Esophagus squamous epithelium (tissue), 5 donors: ENCODE measurements at regions not wholly inside any gene's neighbourhood (a gene's known extent, or its start where the extent isn't known, plus 50 kb on each side); places are given as distances from the start of the nearest gene placed in this dataset.

Experiments used
- DNase-seq: peaks from one replicate; lab custom pipeline; 2025; lab: John Stamatoyannopoulos, UW
- H3K27ac ChIP-seq, 4 donors: fragments of 200-600 bp; sonication (generic); one replicate each; pipeline ENCODE4 v1.5.1; 2016 to 2019; ENCODE audit warnings: mild to moderate bottlenecking in 1 of 4
- H3K27me3 ChIP-seq, 4 donors: fragments of 200-600 bp; sonication (generic); 1 replicate in 3 of 4; 2 replicates in 1 of 4; pipeline versions ENCODE4 v1.5.1 to v1.6.0; 2017 to 2021; ENCODE audit warnings: antibody characterized with exemption in 1 of 4
- H3K36me3 ChIP-seq, 3 donors: fragments of 200-600 bp; sonication (generic); one replicate each; pipeline ENCODE4 v1.5.1; 2016 to 2019
- H3K4me1 ChIP-seq, 3 donors: fragments of 200-600 bp; sonication (generic); one replicate each; pipeline ENCODE4 v1.5.1; 2017 to 2019
- H3K4me3 ChIP-seq, 4 donors: fragments of 200-600 bp; sonication (generic); 1 replicate in 3 of 4; 2 replicates in 1 of 4; pipeline ENCODE4 v1.5.1; 2016 to 2019; ENCODE audit warnings: mild to moderate bottlenecking in 2 of 4, moderate library complexity in 1 of 4
- H3K9me3 ChIP-seq, 3 donors: fragments of 200-600 bp; sonication (generic); one replicate each; pipeline ENCODE4 v1.5.1; 2016 to 2019
- POLR2A ChIP-seq, 4 donors: fragments of 450-650 bp; IDR thresholded peaks; one replicate each; pipeline ENCODE4 v1.6.1; 2017; ENCODE audit warnings: antibody characterized with exemption in 4 of 4, mild to moderate bottlenecking in 4 of 4, moderate library complexity in 3 of 4
- WGBS, 2 donors: methylation state at CpG; one replicate each; pipeline ENCODE4 v1.1.5; 2018; 5-methylcytosine and 5-hydroxymethylcytosine counted together
- intact Hi-C: fragments of 100-400 bp; cut with DNase I; formaldehyde crosslinking; loops from one replicate; pipeline ENCODE4 v1.15.0; 2022
- TF ChIP-seq, protein P1 (sequence below), 6 experiments: fragments of 450-650 bp in 4 of 6; fragments of 200-600 bp in 2 of 6; sonication (generic) in 2 of 6; IDR thresholded peaks; one replicate each; pipeline ENCODE4 v1.5.1; 2016 to 2019; ENCODE audit warnings: antibody characterized with exemption in 6 of 6, mild to moderate bottlenecking in 4 of 6, moderate library complexity in 4 of 6
- donor health status: DM: yes; HTN: yes; CAD: no.

DNA sequence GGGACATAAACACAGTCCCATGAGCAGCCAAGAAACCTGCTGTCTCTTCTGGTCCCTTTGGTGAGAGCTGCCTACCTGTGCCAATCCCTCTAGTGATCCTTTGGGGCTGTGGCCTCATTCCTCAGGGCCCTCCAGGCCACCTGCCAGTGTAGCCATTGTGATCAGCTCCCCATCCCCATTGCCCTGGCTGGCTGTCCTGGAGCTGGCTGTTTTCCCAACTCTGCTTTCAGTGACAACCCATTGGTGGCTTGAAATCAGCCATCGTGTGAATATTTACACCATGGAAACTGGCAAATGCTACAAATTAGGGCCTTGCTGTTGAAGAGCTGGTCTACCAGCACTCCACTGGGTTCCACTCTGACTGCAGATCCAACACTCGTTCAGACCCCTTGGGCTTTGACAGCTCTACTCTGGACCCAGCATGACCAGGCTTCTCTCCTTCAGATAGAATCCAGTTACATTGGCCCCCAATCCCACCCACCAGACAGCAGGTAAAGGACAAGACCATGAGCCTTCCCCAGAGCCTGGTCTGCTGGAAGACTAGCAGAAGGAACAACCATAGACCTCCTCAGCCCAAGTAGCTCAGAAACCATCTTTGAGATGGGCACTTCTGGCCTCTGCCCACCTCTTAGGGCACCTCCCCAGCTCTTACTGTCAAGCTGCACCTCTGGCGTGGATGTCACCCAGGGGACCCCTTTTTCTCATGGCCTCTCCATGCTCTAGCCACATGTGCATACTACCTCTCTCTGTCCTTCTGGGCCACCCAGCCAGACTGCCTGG, 69.2 kb upstream of the NEK6 start:
- Histone ChIP-seq H3K9me3 (peaks cover 0 to 3% (median 0%) of the 10 kb centered on the region in 3 donors), H3K27ac (no peak overlapping the region), H3K4me1 (no peaks in the 10 kb centered on the region), H3K27me3 (peaks cover 0 to 38% (median 0%) of the 10 kb centered on the region in 4 donors), H3K36me3 (no peaks in the 10 kb centered on the region), H3K4me3 (no peak overlapping the region)
- TF ChIP-seq POLR2A (IDR thresholded peaks at IDR 0.05): no peak
- TF ChIP-seq, protein P1, sequence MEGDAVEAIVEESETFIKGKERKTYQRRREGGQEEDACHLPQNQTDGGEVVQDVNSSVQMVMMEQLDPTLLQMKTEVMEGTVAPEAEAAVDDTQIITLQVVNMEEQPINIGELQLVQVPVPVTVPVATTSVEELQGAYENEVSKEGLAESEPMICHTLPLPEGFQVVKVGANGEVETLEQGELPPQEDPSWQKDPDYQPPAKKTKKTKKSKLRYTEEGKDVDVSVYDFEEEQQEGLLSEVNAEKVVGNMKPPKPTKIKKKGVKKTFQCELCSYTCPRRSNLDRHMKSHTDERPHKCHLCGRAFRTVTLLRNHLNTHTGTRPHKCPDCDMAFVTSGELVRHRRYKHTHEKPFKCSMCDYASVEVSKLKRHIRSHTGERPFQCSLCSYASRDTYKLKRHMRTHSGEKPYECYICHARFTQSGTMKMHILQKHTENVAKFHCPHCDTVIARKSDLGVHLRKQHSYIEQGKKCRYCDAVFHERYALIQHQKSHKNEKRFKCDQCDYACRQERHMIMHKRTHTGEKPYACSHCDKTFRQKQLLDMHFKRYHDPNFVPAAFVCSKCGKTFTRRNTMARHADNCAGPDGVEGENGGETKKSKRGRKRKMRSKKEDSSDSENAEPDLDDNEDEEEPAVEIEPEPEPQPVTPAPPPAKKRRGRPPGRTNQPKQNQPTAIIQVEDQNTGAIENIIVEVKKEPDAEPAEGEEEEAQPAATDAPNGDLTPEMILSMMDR (IDR thresholded peaks at IDR 0.05): no peak
- intact Hi-C loops: no loop called here
- WGBS, 2 donors: 83 to 90% methylated on average over 2 to 3 of the region's 3 CpGs
- DNase-seq: no peak

DNA sequence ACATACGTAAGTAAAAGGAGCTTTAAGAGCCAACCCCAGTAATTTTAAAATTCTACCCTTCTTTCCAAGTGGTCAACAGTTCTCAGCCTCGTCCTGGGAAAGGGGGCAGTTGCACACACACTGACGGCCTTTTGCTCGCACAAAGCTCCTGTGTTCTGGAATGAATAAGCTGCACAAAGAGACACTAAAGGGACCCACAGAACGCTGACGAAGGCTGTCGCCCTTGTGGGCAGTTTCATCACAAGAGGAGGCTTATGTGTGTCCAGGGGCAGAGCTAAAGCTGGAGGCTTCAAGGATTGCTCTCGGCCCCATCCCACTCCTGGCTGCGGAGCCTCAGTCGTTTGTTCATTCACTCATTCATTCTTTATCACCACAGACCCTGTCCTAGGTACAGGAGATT, 67.0 kb upstream of the NEK6 start:
- DNase-seq: no peak
- TF ChIP-seq POLR2A (IDR thresholded peaks at IDR 0.05): no peak
- TF ChIP-seq, protein P1 (IDR thresholded peaks at IDR 0.05): no peak
- Histone ChIP-seq H3K27me3 (peaks cover 0 to 23% (median 0%) of the 10 kb centered on the region in 4 donors), H3K4me3 (no peak overlapping the region), H3K9me3 (peaks cover 0 to 3% (median 0%) of the 10 kb centered on the region in 3 donors), H3K27ac (no peak overlapping the region), H3K4me1 (no peaks in the 10 kb centered on the region), H3K36me3 (no peaks in the 10 kb centered on the region)
- intact Hi-C loops: no loop called here
- WGBS, 2 donors: 77 to 78% methylated on average over 9 to 10 of the region's 10 CpGs

DNA sequence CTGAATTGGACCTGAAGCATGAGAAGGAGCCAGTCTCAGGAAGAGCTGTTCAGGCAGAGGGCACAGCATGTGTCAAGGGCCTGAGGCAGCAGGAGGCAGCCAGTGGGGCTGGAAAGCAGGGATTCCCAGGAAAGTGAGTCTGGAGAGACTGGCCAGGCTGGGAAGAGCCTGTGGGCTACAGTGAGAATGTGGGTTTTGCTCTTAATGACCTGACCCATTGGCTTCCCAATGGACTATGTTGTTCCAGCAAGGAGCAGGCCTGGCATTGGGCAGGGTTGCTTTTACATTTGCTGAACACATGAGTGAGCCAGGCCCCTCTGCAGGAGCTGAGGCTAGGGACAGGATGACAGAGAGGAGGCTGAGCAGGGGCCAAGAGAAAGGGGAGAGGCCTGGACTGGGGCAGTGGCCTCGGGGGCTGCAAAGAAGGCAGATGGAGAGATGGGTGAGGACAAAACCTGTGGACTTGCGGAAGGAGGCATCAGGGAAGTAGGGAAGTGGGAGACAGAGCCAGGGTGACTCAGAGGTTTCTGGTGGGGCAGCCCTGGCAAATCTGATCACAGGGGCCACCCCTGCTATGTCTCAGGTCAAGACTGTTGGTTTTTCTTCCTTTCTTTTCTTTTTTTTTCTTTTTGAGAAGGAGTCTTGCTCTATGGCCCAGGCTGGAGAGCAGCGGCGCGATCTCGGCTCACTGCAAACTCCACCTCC, 65.9 kb upstream of the NEK6 start:
- DNase-seq: no peak
- Histone ChIP-seq H3K4me3 (no peak overlapping the region), H3K9me3 (peaks cover 0 to 8% (median 0%) of the 10 kb centered on the region in 3 donors), H3K27me3 (peaks cover 0 to 13% (median 0%) of the 10 kb centered on the region in 4 donors), H3K4me1 (no peaks in the 10 kb centered on the region), H3K36me3 (no peaks in the 10 kb centered on the region), H3K27ac (no peak overlapping the region)
- intact Hi-C loops: no loop called here
- TF ChIP-seq, protein P1 (IDR thresholded peaks at IDR 0.05): no peak
- no peak for TF ChIP-seq POLR2A (IDR thresholded peaks at IDR 0.05)
- WGBS, 2 donors: 77 to 93% methylated on average over 6 of the region's 6 CpGs

DNA sequence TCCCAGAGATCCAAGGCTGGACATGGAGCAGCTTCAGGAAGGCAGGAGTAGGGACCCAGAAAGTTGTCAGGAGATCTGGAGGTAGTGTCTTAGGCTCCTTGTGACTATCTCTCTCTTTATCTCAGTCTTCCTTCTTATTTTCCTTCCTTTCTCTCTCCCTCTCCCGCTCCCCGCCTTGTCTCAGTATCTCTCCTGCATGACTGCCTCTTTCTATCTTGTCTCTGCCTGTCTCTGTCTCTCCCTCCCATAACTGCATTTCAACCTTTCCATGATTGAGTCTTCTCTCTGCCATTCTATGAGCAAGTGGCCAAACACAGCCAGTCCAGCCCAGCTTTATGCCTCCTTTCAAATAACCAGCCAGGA, 61.0 kb upstream of the NEK6 start:
- Histone ChIP-seq H3K4me1 (no peaks in the 10 kb centered on the region), H3K36me3 (no peaks in the 10 kb centered on the region), H3K27ac (no peak overlapping the region), H3K9me3 (peaks cover 0 to 8% (median 0%) of the 10 kb centered on the region in 3 donors), H3K27me3 (no peaks in the 10 kb centered on the region), H3K4me3 (no peak overlapping the region)
- intact Hi-C loops: no loop called here
- DNase-seq: no peak
- no peak for TF ChIP-seq POLR2A (IDR thresholded peaks at IDR 0.05)
- TF ChIP-seq, protein P1 (IDR thresholded peaks at IDR 0.05): no peak
- WGBS, 2 donors: 79 to 87% methylated on average over 2 of the region's 2 CpGs
